ENCODE measurements at regions not wholly inside any gene's neighbourhood (a gene's known extent, or its start where the extent isn't known, plus 50 kb on each side); places are given as distances from the start of the nearest gene placed in this dataset.
"Not testable (repeated sequence)": the region's sequence is repeated elsewhere in the genome, so short reads cannot be mapped to it uniquely, and the experiment has no call there.

DNA sequence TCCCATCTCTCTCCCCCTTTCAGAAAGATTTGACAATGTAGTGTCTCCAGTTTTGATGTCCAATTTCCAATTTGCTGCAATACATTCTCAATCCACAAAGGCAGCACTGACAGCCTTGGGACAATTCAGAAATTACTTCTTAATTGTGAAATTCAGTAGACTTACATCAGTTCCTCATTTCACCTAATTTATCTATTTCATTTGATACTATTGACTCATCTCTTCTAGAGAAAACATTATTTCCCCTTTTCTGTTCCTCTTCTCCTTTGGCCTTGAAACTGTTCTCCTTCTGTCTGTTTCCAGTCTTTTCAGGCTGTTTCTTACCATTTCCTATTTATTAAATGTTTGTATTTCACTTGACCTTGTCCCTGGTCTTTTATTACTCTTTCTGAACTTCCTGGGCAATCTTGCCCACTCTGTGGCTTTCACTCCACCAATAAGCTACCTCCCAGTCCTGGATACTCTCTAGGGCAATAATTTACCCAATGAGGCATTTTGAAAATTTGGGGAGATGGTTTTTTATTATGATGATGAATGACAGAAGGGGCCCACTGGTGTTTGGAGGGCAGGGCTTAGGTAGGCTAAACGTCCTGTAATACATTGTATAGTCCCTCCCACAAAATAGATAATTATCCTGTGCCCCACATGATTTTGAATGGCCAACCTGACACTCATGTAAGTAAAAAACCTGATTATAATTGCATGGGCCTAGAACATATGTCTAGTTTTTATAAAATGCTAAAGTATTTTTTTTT, 498.0 kb upstream of the BOD1L1 start:
- no peak for DNase-seq

DNA sequence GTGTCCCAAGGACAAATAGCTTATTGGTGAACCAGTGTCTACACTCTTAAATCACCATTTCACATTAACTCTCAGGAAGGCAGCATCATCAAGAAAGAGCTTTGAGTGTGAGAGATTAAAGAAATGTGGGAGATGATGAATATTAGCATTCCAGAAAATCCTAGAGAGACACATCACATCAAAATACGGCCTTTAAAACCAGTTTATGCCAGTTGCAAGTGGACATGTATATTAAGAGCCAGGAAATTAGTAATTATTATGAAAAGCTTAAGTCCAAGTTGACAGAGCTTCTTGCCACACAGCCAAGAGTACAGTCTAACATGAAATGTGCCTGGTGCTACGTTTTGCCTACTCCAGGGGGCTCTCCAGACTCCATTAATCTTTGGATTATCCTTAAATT, 503.0 kb upstream of the BOD1L1 start:
- no peak for DNase-seq

GRCh38 chr4:14131335-14131734, 503.8 kb upstream of the BOD1L1 start:
- DNase-seq, result no peak

DNA sequence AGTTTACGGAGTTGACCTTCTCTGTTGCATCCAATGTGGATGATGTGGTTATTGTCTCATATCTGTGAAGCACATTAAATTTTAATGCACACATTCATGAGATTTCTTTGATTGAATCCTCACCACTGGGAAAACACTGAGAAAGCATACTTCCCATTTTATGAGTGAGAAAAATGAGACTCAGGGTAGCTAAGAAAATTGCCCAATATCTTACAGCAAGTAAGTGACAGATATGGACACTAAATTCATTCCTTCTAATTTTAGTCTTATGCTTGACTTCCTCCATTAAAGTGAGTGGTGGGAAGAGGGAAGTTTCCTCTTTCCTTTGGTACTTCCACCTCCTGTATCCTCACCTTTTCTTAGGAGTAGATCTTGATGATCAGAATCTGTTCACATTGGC, 504.8 kb upstream of the BOD1L1 start:
- DNase-seq, result no peak

- no peak for DNase-seq
Observed at GRCh38 chr4:14138106-14138505, 510.6 kb upstream of the BOD1L1 start.

GRCh38 chr4:14143892-14144291, 516.4 kb upstream of the BOD1L1 start:
- DNase-seq, result peak in 1 of 2 experiments; percentile 17

DNA sequence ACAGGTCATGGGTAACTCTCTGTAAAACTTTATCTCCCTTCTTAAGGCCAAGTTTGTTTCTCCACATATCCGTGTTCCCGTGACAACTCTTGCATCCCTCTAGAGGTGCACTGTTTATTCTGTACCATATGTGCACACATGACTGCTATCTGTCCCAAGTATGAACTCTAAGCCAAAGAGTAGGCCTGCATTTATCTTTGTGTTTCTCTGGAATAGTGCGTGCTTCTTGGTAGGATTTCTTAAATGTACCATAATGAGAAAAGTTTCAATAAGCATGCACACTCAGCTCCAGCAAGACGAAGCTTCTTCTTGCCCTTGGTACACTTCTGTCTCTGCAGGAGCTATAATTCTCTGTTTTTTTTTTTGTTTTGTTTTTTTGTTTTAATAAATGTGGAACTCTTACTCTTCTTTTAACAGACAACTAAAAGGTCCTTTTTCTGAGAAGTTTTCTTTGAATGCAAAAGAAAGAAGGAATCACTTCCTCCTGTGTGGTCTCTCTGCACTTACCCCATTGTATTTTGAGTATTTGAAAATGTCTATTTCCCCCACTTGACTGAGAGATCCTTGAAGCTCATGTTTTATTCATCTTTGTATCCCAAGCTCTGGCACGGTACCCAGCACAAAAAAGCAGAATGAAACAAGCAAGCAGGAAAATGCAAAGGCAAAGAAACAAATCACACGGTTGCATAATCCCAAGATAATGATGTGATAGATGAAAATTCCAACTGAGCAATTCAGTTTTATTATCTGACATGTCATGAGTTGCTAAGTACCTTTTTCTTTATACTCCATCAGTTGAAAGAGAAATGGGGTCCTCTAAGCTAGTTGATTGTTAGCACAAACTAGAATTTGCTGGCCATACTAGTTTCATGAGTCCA, 521.9 kb upstream of the BOD1L1 start:
- no peak for DNase-seq

DNA sequence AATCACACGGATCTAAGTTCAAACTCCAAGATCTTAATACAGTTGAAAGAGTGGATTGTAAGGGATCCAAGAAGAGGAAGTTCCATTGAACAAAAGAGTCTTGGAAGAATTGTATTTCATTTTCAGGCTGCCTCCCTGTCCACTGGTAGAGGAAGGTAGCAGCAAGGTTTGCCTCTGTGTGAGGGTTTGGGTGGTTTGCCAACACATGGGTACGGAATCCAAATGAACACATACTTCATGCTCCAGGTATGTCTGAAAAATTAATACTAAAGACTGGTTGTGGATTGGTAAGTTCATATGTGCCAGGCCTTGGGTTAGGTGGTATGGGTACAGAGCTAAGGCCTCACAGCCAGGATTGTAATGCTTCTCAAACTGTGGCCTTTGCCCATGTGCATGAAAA, 523.6 kb upstream of the BOD1L1 start:
- DNase-seq, result no peak

GRCh38 chr4:14152834-14153519, 525.5 kb upstream of the BOD1L1 start:
- DNase-seq, result no peak

DNA sequence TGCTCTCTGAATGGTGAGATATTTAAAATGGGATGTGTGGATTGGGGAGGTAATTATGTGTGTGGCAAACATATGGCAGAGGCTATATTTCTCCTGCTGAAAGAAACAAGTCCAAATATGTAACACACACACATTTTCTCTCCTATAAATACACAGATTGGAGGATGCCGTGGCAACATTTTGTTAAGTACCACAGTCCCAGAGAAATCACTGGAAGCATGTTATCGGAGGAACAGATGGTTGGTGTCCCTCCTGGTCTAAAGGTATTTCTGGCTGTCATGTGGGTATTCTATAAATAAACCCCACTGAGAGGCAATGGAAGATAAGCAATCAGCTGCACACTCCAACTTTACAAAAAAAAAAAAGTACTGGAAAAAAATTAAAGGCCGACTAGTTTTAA, 528.3 kb upstream of the BOD1L1 start:
- DNase-seq, result no peak

DNA sequence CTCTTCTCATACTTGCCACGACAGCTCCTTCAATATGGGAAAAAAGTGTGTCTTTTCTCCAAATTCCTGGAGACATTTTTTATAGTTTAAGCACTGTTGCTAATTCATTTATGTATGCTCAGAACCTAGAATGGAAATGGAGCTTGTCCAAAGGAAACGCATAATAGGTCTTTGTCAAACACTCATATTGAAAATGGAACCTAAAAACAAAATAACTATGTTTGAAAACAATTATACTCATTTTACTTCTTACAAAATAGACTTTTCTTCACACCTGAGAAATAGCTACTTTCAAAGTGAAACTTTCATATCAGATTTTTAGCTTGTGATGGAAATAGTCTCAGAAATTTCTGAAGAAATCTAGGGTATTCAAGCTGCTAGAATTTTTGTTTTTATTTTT, 529.7 kb upstream of the BOD1L1 start:
- DNase-seq, result no peak

DNA sequence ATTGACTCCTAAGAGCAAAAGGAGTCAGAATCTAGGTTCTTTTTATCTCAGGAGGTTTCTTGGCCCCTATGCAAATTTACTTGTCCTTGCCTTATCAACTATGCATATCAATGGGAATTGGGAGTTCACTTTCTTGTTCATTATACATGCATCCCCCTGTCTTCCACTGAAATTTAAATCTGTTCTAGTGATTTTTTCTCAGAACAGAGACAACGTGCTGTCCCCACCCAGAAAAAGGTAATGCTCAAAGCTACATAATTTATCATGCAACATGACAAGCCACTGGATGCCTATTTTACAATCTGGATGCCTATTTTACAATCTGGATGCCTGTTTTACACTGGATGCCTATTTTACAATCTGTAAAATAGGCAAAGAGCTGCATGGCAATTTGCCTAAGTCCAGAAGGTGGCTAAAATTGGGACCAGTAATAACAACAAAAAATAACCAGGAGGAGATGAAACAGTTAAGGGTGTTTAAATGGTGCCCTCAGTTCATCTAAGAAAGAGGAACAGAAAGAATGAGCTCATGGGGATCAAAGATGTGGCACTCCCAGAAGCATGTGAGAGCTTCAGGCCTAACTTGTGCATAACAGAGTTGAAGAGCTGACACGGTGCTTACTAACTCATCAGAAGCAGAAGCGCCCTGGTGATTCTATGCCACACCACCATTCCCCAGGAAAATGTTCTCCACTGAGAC, 537.8 kb upstream of the BOD1L1 start:
- no peak for DNase-seq

GRCh38 chr4:14167876-14168510, 540.5 kb upstream of the BOD1L1 start:
- DNase-seq, result no peak

DNA sequence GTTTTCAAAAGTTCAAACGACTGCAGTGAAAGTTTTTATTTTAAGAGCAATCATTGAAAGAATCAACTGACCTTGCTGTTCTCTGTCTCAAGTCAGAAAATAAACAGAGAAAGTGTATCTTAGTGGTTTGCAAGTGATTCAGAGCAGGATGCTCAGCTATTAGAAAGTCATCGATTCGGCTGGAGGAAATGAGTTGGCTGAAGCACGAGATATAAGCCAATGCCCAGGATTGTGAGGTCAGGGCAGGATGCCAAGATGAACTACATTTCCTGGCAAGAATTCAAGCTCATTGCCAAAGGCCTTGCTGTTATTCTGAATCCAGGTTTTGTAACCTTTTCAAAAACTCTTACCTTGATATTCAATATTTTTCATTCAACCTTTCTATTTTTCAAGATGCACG, 541.4 kb upstream of the BOD1L1 start:
- DNase-seq, result peak in 1 of 2 experiments; percentile 77

DNA sequence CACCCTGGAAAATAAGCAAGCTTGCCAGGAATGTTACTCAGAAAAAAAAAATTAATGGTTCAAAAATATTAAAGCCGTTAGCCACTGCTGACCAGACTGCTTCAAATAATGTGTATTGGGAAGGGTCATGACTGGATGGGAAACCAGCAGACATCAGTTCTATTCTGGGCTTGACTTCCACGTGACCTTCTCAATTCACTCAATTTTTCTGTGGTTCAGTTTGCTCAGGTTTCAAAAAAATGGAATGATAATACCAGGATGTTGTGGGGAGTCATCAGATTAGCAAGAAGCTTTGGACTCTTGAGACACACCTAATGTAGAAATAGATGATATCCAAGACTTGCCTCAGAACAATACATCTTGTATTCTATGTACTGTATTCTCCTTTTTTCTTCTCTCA, 541.9 kb upstream of the BOD1L1 start:
- peak in 1 of 2 experiments; percentile 14 for DNase-seq

GRCh38 chr4:14169940-14170339, 542.4 kb upstream of the BOD1L1 start:
- DNase-seq, result not testable (repeated sequence)

DNA sequence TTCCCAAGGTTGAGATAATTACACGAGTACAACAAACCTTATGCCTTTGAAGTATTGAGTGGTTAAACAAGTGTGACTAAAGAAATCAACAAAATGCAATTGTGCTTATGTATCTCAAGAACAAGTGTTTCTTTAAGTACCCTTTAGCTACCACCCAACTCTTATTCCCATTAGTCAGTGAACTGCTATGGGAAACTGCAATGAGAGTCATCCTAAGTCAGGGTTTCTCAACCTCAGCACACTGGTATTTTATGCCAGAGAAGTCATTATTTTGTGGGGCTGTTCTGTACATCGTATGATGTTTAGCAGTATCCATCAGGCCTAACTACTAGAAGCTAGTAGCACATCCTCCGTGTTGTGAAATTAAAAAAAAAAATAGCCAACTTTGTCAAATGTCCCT, 549.1 kb upstream of the BOD1L1 start:
- DNase-seq, result no peak

- DNase-seq, result no peak
Observed at GRCh38 chr4:14177987-14178386, 550.5 kb upstream of the BOD1L1 start.

- peak in 1 of 2 experiments; percentile 60 for DNase-seq
Observed at GRCh38 chr4:14178421-14178820, 550.9 kb upstream of the BOD1L1 start.

DNA sequence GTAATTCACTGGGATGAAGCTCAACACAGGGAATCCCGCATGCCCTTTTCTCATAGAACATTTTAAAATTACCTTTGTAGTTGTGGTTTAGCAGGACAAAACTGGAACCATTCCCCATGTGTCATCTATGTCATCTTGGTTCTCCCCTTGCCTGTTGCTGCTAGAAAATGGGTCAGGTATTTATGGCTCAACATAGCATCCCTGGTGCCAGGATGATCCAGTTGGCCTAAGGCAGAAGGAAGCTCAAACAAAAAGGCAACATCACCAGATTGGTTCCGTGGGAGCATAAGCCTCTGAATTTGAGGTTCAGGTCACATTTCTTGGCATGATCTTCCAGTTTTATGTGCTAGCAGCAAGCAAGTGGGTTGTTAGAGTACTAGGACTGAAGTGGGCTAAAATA, 552.6 kb upstream of the BOD1L1 start:
- no peak for DNase-seq

DNA sequence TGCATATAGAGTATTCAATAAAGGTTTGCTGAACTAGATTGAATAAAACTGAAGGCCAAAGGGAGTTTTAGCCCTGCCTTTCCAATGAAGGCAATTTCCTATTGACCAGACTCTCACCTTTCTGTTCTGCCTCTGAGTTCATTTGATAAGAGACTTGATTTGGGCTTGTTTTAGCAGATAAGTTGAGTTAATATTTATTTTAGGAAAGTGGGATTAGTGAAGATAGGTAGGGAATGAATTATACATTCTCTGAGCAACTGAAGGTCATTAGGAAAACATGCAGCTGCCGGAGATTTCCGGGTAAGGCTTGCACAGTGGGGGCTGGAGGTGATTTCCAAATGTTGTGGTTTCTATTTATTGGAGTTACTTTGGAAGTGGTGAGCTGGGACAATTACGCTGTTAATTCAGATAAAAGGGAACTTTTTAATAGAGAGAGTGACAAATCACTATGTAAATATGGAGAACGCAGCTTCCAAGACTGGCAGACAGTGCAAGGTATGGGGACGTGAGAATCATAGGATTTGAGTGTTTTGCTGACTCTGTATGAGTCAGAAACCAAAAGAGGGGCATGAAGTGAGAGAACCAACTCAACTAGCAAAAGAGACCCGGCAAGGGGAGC, 553.6 kb upstream of the BOD1L1 start:
- no peak for DNase-seq

DNA sequence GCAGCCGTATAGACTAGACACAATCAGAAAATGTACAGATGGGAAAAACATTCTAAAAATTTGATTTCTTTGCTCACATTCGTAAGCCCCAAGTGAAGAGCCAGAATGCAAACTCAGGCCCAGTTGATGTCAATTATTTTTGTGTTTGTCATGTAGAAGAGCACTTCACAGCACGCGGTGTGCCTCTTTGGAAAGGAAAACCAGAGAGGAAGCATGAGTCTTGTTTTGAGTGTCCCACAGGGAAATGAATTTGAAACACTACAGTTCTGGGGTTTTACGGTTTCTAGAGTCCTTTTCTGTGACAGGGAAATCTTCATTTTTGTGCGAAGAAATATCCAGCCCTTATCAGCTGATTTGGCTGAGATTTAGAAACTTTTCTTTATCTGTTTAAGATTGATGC, 554.6 kb upstream of the BOD1L1 start:
- DNase-seq, result no peak

Measured in SW 1271 (cell line).